CD4-positive, alpha-beta T cell treated with Interleukin-17A for 1 hour (primary cell): ENCODE measurements at regions not wholly inside any gene's neighbourhood (a gene's known extent, or its start where the extent isn't known, plus 50 kb on each side); places are given as distances from the start of the nearest gene placed in this dataset.

Source experiments
- DNase-seq: peaks from one replicate; pipeline ENCODE4 v3.0.0-alpha.2; 2020

GRCh38 chr2:144280009-144280408 lies 239.9 kb downstream of the ZEB2 start:
- no peak for DNase-seq

- DNase-seq: no peak
Observed at GRCh38 chr2:144279165-144279564, 240.8 kb downstream of the ZEB2 start.

DNA sequence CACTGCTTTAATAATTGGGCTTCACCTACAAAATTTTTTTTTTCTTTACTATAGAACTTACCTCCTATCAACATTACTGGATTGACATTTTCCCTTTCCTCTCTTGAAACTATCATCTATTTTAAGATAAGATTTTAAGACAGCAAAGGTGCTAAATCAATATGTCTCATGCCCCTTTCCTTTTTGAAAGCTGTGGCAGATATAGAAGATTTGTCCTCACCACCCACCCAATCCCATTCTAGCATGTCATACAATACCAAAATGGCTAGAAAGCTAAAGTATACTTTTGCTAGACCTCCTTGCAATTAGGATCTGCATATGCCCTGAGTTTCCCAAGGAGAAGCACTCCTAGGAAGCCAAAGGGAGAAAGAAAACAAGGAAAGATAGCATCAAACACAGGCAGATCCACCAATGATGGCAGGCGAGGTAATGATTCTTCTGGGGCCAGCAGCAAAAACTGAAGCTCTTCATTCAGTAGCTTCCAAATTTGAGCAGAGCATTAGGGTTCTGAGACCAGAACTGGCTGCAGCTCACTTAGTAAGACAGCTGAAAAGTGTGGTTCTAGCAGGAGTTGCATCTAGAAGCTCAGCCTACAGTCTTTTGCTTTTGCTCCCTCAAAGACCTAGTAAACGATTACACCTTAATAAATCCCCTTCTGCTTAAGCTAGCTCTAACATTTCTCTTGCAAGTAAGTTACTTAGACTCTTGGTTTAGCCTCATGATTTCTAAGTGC lies 242.1 kb downstream of the ZEB2 start:
- DNase-seq: no peak

GRCh38 chr2:144275340-144275739 lies 244.6 kb downstream of the ZEB2 start:
- no peak for DNase-seq

- DNase-seq: no peak
Observed at GRCh38 chr2:144274131-144274530, 245.8 kb downstream of the ZEB2 start.

GRCh38 chr2:144270951-144271350 lies 249.0 kb downstream of the ZEB2 start:
- no peak for DNase-seq

DNA sequence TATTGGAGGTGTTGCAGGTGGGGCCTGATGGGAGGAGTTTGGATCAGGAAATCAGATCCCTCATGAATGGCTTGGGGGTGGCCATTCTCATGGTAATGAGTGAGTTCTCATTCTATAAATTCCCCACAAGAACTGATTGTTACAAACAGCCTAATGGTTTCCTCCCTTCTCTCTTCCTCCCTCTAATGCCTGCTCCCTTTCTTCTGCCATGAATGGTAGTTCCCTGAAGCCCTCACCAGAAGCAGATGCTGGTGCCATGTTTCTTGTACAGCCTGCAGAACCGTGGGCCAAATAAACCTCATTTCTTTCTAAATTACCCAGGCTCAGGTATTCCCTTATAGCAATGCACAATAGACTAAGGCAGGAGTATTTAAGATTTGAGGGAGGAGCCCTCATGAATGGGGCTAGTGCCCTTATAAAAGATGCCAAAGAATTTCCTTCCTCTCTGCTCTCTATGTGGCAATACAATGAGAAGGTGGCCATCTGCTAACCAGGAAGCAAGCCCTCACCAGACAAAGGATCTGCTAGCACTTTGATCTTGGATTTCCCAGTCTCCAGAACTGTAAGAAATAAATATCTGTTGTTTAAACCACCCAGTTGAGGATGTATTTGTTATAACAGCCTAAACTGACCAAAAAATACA lies 251.8 kb downstream of the ZEB2 start:
- DNase-seq: no peak

GRCh38 chr2:144267239-144267638 lies 252.7 kb downstream of the ZEB2 start:
- DNase-seq: peak; percentile 37

- no peak for DNase-seq
Observed at GRCh38 chr2:144265654-144266053, 254.3 kb downstream of the ZEB2 start.

GRCh38 chr2:144261966-144262365 lies 258.0 kb downstream of the ZEB2 start:
- no peak for DNase-seq

DNA sequence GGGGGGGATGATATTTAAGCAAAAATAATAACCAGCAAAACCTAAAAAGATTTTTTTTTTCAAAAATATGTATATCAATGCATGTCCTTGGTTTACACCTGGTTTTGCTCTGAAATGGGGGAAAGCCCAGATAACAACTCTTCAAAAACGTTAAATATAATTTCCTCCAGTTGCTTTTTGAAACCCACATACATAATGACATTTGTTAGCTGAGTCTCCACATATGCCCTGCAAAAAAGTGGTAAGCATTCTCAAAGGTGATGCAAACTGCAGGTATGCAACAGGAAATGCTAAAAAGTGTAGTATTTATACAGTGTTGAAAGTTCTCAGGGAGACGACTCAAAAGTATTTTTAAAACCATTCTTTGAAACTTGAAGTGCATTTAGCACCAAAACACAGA lies 258.6 kb downstream of the ZEB2 start:
- DNase-seq: peak; percentile 12

DNA sequence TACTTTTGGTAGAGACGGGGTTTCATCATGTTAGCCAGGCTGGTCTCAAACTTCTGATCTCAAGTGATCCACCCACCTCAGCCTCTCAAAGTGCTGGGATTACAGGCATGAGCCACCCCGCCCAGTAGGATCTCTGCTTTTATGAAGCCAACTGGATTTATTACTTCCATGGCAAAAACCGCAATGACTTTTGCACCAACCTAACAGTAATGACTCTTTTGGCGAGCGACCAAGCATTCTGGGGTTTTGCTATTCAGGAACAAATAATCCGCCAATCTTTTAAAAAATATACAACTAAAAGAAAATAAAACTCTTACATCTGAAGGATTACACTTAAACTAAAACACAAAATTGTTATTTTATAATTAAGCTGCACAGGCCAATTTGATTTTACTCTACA lies 260.6 kb downstream of the ZEB2 start:
- no peak for DNase-seq

- no peak for DNase-seq
Observed at GRCh38 chr2:144258154-144258553, 261.8 kb downstream of the ZEB2 start.

GRCh38 chr2:144256996-144257707 lies 262.8 kb downstream of the ZEB2 start:
- DNase-seq: no peak

- no peak for DNase-seq
Observed at GRCh38 chr2:144254342-144255235, 265.3 kb downstream of the ZEB2 start.

GRCh38 chr2:144253743-144254142 lies 266.2 kb downstream of the ZEB2 start:
- DNase-seq: no peak

DNA sequence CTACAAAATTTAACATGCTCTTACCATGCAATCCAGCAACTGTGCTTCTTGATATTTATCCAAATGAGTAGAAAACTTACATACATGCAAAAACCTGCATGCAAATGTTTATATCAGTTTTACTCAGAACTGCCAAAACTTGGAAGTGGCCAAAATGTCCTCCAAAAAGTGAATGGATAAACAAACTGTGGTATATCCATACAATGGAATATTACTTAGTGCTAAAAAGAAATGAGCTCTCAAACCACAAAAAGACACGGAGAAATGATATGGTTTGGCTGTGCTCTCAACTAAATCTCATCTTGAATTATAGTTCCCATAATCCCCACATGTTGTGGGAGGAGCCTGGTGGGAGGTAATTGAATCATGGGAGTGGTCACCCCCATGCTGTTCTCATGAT lies 267.2 kb downstream of the ZEB2 start:
- no peak for DNase-seq

DNA sequence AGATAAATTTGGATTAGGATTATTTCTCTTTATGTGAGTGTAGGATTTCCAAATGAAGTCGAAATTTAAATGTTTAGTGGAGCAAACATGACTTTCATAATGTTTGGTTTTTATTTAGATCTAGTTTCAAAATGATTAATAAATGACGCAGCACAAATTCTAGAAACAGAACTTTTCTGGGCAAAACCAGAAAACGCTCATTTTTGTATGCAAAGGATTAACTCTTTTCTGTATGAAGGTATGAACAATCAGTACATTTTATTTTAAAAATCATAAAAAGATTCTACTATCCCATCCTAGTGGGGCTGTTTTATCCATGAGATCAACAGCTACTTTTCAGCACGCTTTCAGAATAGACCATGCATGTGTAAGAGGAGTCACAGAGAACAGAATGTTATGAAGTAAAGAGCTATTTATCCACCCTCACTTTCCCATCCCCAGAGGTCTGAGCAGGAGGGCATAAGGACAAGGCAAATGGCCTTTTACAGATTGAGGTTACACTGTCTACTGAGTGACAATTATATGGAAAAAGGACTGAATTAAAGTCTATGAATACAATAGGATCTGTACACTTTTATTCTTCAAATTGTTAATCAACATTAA lies 270.8 kb downstream of the ZEB2 start:
- no peak for DNase-seq

DNA sequence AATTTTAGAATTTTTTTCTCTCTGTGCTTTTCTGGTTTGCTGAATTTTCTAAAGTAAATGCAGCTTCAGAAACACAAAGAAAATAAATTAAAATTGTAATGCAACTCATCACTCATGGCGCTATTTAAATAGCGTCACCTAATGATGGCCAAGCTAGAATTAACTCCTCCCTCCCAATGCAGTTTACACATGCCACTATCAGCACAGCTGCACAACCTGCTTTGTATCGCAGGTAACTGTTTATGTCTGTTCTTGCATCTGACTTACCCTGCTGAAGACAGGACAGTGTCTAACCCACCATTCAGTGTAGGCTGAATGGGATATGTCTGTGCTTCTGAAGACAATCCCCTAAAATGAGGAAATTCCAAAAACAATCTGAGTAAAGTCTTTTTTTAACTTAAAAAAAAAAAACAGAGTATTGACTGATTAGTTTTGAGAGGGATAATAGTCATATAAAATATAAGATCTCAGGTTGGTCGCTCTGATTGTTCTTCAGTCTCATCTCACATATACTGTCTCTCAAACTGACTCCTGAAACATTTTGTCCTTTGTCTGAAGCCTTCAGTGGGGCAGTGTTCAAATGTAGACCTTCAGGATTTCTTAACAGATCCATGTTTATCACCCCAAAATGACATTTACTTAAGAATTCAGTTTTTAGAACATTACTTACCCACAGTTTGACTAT lies 271.4 kb downstream of the ZEB2 start:
- no peak for DNase-seq

GRCh38 chr2:144244938-144245337 lies 275.0 kb downstream of the ZEB2 start:
- DNase-seq: no peak

DNA sequence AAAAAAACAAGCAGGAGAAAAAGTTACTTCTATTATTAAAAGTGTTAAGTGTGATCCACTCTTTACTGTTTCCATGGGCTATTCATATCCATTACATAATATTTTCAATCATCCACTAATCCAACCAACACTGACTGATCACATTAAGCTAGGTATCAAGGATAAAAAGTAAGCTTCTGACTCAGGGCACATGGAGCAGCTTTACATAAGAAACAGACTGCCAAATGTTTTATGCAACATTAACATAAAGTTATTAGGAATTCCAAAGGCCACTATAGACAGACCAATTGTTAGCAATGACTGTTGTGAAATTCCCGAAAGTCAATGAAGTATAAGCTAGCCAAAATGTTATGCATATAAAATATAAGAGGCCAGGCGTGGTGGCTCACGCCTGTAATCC lies 277.6 kb downstream of the ZEB2 start:
- no peak for DNase-seq

GRCh38 chr2:144241801-144242200 lies 278.1 kb downstream of the ZEB2 start:
- no peak for DNase-seq
